Peyer's patch (tissue), 4 donors: ENCODE measurements at regions not wholly inside any gene's neighbourhood (a gene's known extent, or its start where the extent isn't known, plus 50 kb on each side); places are given as distances from the start of the nearest gene placed in this dataset.

Experiments used
- DNase-seq, 3 donors: peaks; one replicate each; pipeline ENCODE4 v3.0.0-alpha.2; 2017 to 2019
- H3K27ac ChIP-seq, 4 donors: fragments of 200-600 bp; sonication (generic); one replicate each; pipeline ENCODE4 v1.5.1; 2016 to 2019
- H3K27me3 ChIP-seq, 2 donors: fragments of 200-600 bp; sonication (generic); one replicate each; pipeline ENCODE4 v1.5.1; 2019
- H3K36me3 ChIP-seq, 3 donors: fragments of 200-600 bp; sonication (generic); one replicate each; pipeline ENCODE4 v1.5.1; 2016 to 2019
- H3K4me1 ChIP-seq, 4 donors: fragments of 200-600 bp; sonication (generic); one replicate each; pipeline ENCODE4 v1.5.1; 2016 to 2019
- H3K4me3 ChIP-seq, 4 donors: fragments of 200-600 bp; sonication (generic); 1 replicate in 3 of 4; 2 replicates in 1 of 4; pipeline ENCODE4 v1.5.1; 2016 to 2019; ENCODE audit warnings: mild to moderate bottlenecking in 1 of 4
- H3K9me3 ChIP-seq, 4 donors: fragments of 200-600 bp; sonication (generic); one replicate each; pipeline ENCODE4 v1.5.1; 2016 to 2019; ENCODE audit warnings: mild to moderate bottlenecking in 1 of 4
- CTCF ChIP-seq, 6 experiments: fragments of 450-650 bp in 4 of 6; fragments of 200-600 bp in 2 of 6; sonication (generic) in 1 of 6; IDR thresholded peaks; one replicate each; pipeline ENCODE4 v1.5.1; 2017 to 2019; ENCODE audit warnings: antibody characterized with exemption in 6 of 6, mild to moderate bottlenecking in 3 of 6, moderate library complexity in 1 of 6
- POLR2A ChIP-seq, 2 donors: fragments of 450-650 bp; IDR thresholded peaks; one replicate each; pipeline ENCODE4 v1.5.1; 2017; ENCODE audit warnings: antibody characterized with exemption in 2 of 2, mild to moderate bottlenecking in 2 of 2, moderate library complexity in 2 of 2

DNA sequence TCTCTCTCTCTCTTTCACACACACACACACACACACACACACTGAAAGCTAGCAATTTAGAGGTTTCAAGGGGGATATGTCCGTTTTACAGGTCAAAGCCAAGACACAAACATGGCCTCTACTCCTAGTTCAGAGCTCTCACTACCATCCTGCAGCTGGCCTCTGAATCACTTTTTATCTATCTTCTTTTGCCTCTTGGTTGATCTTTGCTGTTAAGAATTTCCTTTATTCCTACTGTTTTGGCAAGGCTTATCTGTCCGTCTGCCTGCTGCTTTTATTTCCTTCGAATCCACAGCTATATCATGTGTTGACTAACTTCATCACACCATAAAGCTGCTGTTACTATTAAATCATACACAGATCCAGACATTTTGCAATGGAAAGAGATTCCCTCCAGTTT lies 543.0 kb downstream of the PLCL1 start:
- Histone ChIP-seq H3K4me1 (no peaks in the 10 kb centered on the region), H3K36me3 (no peaks in the 10 kb centered on the region), H3K9me3 (no peaks in the 10 kb centered on the region), H3K4me3 (no peak overlapping the region), H3K27me3 (no peaks in the 10 kb centered on the region), H3K27ac (no peak overlapping the region)
- TF ChIP-seq CTCF (IDR thresholded peaks at IDR 0.05), result no peak
- TF ChIP-seq POLR2A (IDR thresholded peaks at IDR 0.05), result no peak
- no peak for DNase-seq

DNA sequence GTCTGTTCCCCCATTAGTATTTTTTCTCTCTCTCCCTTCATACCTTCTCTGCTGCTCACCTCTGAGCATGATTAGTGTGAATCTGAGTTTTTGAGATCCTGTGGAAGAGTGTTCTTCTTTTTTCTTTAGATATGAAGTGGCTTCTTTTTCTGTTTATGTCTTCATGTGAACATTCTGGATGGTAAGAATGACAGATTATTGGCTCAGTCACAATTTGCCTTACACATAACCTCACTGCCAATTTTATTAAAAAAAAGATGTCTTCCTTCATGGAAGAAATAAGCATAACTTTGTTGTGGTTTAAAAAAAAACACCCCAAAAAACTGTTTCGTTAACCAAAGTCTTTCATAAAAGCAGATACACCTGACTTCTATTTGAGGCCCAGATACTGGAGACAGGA lies 539.1 kb downstream of the PLCL1 start:
- no peak for DNase-seq
- no peaks in the 10 kb centered on the region for H3K4me1 ChIP-seq
- H3K27ac ChIP-seq, result no peak overlapping the region
- no peaks in the 10 kb centered on the region for H3K27me3 ChIP-seq
- no peaks in the 10 kb centered on the region for H3K9me3 ChIP-seq
- no peak for TF ChIP-seq POLR2A (IDR thresholded peaks at IDR 0.05)
- no peak for TF ChIP-seq CTCF (IDR thresholded peaks at IDR 0.05)
- H3K36me3 ChIP-seq, result no peaks in the 10 kb centered on the region
- H3K4me3 ChIP-seq, result no peak overlapping the region

DNA sequence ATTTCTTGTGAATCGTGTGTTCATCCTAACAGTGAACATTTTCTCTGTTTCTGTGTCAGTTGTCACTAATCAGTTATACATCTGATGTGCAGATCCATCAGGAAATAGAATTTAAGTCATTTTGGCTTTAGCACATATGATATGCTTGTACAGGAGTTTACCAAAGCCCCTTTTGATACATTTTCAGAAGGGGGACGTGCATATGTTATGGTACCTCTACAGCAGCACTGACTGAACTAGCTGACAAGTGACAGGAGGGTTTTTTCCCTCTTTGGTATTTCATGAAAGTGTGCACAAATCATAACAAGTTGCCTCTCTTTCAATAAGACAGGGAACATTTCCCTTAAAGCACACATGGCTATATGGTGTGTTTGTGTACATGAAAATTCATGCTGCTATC lies 536.5 kb downstream of the PLCL1 start:
- no peaks in the 10 kb centered on the region for H3K4me1 ChIP-seq
- H3K27ac ChIP-seq, result no peak overlapping the region
- no peak for DNase-seq
- H3K9me3 ChIP-seq, result no peaks in the 10 kb centered on the region
- no peaks in the 10 kb centered on the region for H3K36me3 ChIP-seq
- no peaks in the 10 kb centered on the region for H3K27me3 ChIP-seq
- no peak for TF ChIP-seq CTCF (IDR thresholded peaks at IDR 0.05)
- TF ChIP-seq POLR2A (IDR thresholded peaks at IDR 0.05), result no peak
- no peak overlapping the region for H3K4me3 ChIP-seq

- no peak for DNase-seq
- Histone ChIP-seq H3K27ac (no peak overlapping the region), H3K4me1 (no peaks in the 10 kb centered on the region), H3K4me3 (no peak overlapping the region), H3K27me3 (no peaks in the 10 kb centered on the region), H3K9me3 (no peaks in the 10 kb centered on the region), H3K36me3 (no peaks in the 10 kb centered on the region)
- TF ChIP-seq POLR2A (IDR thresholded peaks at IDR 0.05) (no peak), CTCF (IDR thresholded peaks at IDR 0.05) (no peak)
Measured at GRCh38 chr2:198339116-198339515, 534.7 kb downstream of the PLCL1 start.

GRCh38 chr2:198337368-198337767 lies 533.0 kb downstream of the PLCL1 start:
- DNase-seq, result no peak
- no peaks in the 10 kb centered on the region for H3K27me3 ChIP-seq
- H3K4me3 ChIP-seq, result no peak overlapping the region
- H3K36me3 ChIP-seq, result no peaks in the 10 kb centered on the region
- TF ChIP-seq CTCF (IDR thresholded peaks at IDR 0.05), result no peak
- no peak for TF ChIP-seq POLR2A (IDR thresholded peaks at IDR 0.05)
- no peaks in the 10 kb centered on the region for H3K4me1 ChIP-seq
- H3K27ac ChIP-seq, result no peak overlapping the region
- no peaks in the 10 kb centered on the region for H3K9me3 ChIP-seq

GRCh38 chr2:198328454-198328853 lies 524.1 kb downstream of the PLCL1 start:
- DNase-seq, result no peak
- H3K27me3 ChIP-seq, result no peaks in the 10 kb centered on the region
- H3K27ac ChIP-seq, result no peak overlapping the region
- no peaks in the 10 kb centered on the region for H3K36me3 ChIP-seq
- TF ChIP-seq CTCF (IDR thresholded peaks at IDR 0.05) (no peak), POLR2A (IDR thresholded peaks at IDR 0.05) (no peak)
- no peaks in the 10 kb centered on the region for H3K9me3 ChIP-seq
- H3K4me3 ChIP-seq, result no peak overlapping the region
- peaks cover 0 to 5% (median 2%) of the 10 kb centered on the region in 4 donors for H3K4me1 ChIP-seq
